ENCODE measurements at regions not wholly inside any gene's neighbourhood (a gene's known extent, or its start where the extent isn't known, plus 50 kb on each side); places are given as distances from the start of the nearest gene placed in this dataset.

- Mint-ChIP-seq H3K9me3 (peaks cover 15% of the 10 kb centered on the region), H3K4me1 (ENCODE audit: low read depth) (no peaks in the 10 kb centered on the region), H3K27ac (no peak overlapping the region), H3K4me3 (no peak overlapping the region), H3K36me3 (ENCODE audit: low read depth) (no peaks in the 10 kb centered on the region), H3K27me3 (no peaks in the 10 kb centered on the region)
- DNase-seq: no peak
Measured at GRCh38 chr16:65481956-65482355, 360.1 kb upstream of the CDH11 start.

- Mint-ChIP-seq H3K27ac (no peak overlapping the region), H3K9me3 (peaks cover 15% of the 10 kb centered on the region), H3K4me3 (no peak overlapping the region), H3K27me3 (no peaks in the 10 kb centered on the region), H3K4me1 (ENCODE audit: low read depth) (no peaks in the 10 kb centered on the region), H3K36me3 (ENCODE audit: low read depth) (no peaks in the 10 kb centered on the region)
- DNase-seq: no peak
Measured at GRCh38 chr16:65480281-65481091, 358.6 kb upstream of the CDH11 start.

- Mint-ChIP-seq H3K27me3 (no peaks in the 10 kb centered on the region), H3K36me3 (ENCODE audit: low read depth) (no peaks in the 10 kb centered on the region), H3K9me3 (peaks cover 17% of the 10 kb centered on the region), H3K4me3 (no peak overlapping the region), H3K4me1 (ENCODE audit: low read depth) (no peaks in the 10 kb centered on the region), H3K27ac (no peak overlapping the region)
- no peak for DNase-seq
Measured at GRCh38 chr16:65476448-65476955, 354.6 kb upstream of the CDH11 start.

GRCh38 chr16:65473699-65474098 is 351.8 kb upstream of the CDH11 start:
- no peaks in the 10 kb centered on the region for H3K4me1 Mint-ChIP-seq (ENCODE audit: low read depth)
- no peaks in the 10 kb centered on the region for H3K27me3 Mint-ChIP-seq
- H3K36me3 Mint-ChIP-seq (ENCODE audit: low read depth): no peaks in the 10 kb centered on the region
- no peak overlapping the region for H3K27ac Mint-ChIP-seq
- H3K9me3 Mint-ChIP-seq: peaks cover 14% of the 10 kb centered on the region
- H3K4me3 Mint-ChIP-seq: no peak overlapping the region
- DNase-seq: no peak

- Mint-ChIP-seq H3K27me3 (no peaks in the 10 kb centered on the region), H3K4me3 (no peak overlapping the region), H3K4me1 (ENCODE audit: low read depth) (no peaks in the 10 kb centered on the region), H3K27ac (no peak overlapping the region), H3K9me3 (peaks cover 10% of the 10 kb centered on the region), H3K36me3 (ENCODE audit: low read depth) (no peaks in the 10 kb centered on the region)
- DNase-seq: no peak
Measured at GRCh38 chr16:65469116-65469515, 347.3 kb upstream of the CDH11 start.

DNA sequence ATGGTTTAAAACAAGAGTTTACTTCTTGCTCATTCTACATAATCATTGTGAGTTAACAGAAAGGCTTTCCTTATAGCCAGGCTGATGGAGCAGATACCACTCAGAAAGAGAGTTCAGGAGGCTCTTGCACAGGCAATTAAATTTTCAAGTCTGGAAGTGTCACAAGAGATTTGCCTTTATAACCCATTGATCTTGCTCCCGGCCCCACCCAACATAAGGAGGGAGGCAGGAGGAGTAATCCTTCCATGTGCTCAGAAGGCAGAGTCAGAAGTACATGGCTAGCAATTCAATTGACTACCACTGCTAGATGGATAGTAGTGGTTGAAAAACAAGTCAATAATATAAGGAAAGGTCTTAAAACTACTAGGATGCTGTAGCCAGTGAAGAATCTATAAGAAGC is 346.3 kb upstream of the CDH11 start:
- Mint-ChIP-seq H3K27ac (no peak overlapping the region), H3K4me3 (no peak overlapping the region), H3K4me1 (ENCODE audit: low read depth) (no peaks in the 10 kb centered on the region), H3K36me3 (ENCODE audit: low read depth) (no peaks in the 10 kb centered on the region), H3K9me3 (peaks cover 4% of the 10 kb centered on the region), H3K27me3 (no peaks in the 10 kb centered on the region)
- no peak for DNase-seq

- Mint-ChIP-seq H3K4me1 (ENCODE audit: low read depth) (no peaks in the 10 kb centered on the region), H3K4me3 (no peak overlapping the region), H3K27ac (no peak overlapping the region), H3K36me3 (ENCODE audit: low read depth) (no peaks in the 10 kb centered on the region), H3K9me3 (peaks cover 15% of the 10 kb centered on the region), H3K27me3 (no peaks in the 10 kb centered on the region)
- DNase-seq: no peak
Measured at GRCh38 chr16:65463652-65464260, 341.9 kb upstream of the CDH11 start.

DNA sequence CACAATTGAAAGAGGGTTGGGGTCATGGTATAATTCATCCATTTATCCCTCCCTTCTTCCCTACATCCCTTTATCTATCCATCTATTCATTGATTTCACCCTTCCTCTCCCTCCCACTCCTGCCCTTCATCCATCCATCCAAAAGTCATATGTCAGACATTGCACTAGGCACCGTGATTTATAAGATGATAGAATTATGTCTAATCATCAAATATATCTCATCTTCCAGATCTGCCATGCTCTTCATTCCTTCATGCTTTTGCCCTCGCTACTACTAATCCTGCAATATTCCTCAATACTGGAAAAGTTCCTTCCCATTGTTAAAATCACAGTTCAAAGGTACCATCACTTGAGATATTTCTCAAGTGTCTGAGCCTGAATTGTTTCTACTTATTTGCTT is 335.2 kb upstream of the CDH11 start:
- DNase-seq: no peak
- no peaks in the 10 kb centered on the region for H3K36me3 Mint-ChIP-seq (ENCODE audit: low read depth)
- no peaks in the 10 kb centered on the region for H3K4me1 Mint-ChIP-seq (ENCODE audit: low read depth)
- H3K9me3 Mint-ChIP-seq: peaks cover 10% of the 10 kb centered on the region
- no peak overlapping the region for H3K27ac Mint-ChIP-seq
- H3K4me3 Mint-ChIP-seq: no peak overlapping the region
- H3K27me3 Mint-ChIP-seq: no peaks in the 10 kb centered on the region

DNA sequence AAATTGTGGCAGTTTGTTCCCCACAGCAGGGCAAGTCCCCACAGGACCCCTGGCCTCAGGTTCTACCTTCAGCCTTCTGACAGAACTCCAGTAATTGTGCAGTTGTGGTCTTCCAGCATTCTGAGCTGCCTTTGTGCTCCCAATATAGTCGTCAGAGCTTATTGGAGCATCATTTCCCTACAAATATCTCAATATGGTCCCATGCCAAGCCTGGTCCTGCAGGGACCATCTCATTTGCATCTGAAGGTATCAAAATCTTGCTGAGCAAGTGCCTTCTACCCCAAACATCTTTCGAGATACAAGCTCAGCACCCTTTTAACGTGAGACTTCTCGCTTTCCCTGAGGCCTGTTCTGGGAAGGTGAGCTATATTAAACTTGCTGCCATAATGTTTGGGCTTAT is 333.9 kb upstream of the CDH11 start:
- Mint-ChIP-seq H3K4me3 (no peak overlapping the region), H3K9me3 (peaks cover 9% of the 10 kb centered on the region), H3K27ac (no peak overlapping the region), H3K36me3 (ENCODE audit: low read depth) (no peaks in the 10 kb centered on the region), H3K4me1 (ENCODE audit: low read depth) (no peaks in the 10 kb centered on the region), H3K27me3 (no peaks in the 10 kb centered on the region)
- DNase-seq: no peak

GRCh38 chr16:65453646-65454045 is 331.8 kb upstream of the CDH11 start:
- H3K36me3 Mint-ChIP-seq (ENCODE audit: low read depth): no peaks in the 10 kb centered on the region
- H3K27ac Mint-ChIP-seq: no peak overlapping the region
- H3K27me3 Mint-ChIP-seq: no peaks in the 10 kb centered on the region
- no peak overlapping the region for H3K4me3 Mint-ChIP-seq
- no peak for DNase-seq
- no peaks in the 10 kb centered on the region for H3K4me1 Mint-ChIP-seq (ENCODE audit: low read depth)
- H3K9me3 Mint-ChIP-seq: peaks cover 16% of the 10 kb centered on the region

GRCh38 chr16:65449526-65449925 is 327.7 kb upstream of the CDH11 start:
- H3K4me3 Mint-ChIP-seq: no peak overlapping the region

DNA sequence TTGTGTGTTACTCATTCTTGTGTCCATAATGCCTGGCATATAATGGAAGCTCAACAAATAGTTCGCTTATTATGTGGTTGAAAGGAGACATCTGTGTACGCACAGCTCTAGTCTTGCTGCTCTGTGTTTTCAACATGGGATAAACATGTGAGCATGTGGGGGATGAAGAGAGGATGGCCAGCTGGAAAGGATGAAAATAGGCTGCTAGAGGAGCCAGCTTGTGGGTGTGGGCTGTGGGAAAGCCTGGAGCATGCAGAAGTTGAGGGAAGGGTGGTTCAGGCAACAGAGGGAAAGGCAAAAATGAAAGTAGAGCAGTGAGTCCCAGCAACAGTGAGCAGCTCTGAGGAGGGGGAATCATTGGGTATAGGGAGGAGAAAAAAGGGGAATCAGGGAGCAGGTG is 324.6 kb upstream of the CDH11 start:
- peaks cover 27% of the 10 kb centered on the region for H3K9me3 Mint-ChIP-seq
- no peak overlapping the region for H3K4me3 Mint-ChIP-seq
- H3K27ac Mint-ChIP-seq: no peak overlapping the region
- H3K36me3 Mint-ChIP-seq (ENCODE audit: low read depth): no peaks in the 10 kb centered on the region
- no peaks in the 10 kb centered on the region for H3K4me1 Mint-ChIP-seq (ENCODE audit: low read depth)
- DNase-seq: no peak
- H3K27me3 Mint-ChIP-seq: no peaks in the 10 kb centered on the region

More at GRCh38 chr16:65449526-65449925, 327.7 kb upstream of the CDH11 start:
- no peak for DNase-seq
- no peak overlapping the region for H3K27ac Mint-ChIP-seq
- H3K9me3 Mint-ChIP-seq: peaks cover 30% of the 10 kb centered on the region
- no peaks in the 10 kb centered on the region for H3K36me3 Mint-ChIP-seq (ENCODE audit: low read depth)
- no peaks in the 10 kb centered on the region for H3K27me3 Mint-ChIP-seq
- H3K4me1 Mint-ChIP-seq (ENCODE audit: low read depth): no peaks in the 10 kb centered on the region

DNA sequence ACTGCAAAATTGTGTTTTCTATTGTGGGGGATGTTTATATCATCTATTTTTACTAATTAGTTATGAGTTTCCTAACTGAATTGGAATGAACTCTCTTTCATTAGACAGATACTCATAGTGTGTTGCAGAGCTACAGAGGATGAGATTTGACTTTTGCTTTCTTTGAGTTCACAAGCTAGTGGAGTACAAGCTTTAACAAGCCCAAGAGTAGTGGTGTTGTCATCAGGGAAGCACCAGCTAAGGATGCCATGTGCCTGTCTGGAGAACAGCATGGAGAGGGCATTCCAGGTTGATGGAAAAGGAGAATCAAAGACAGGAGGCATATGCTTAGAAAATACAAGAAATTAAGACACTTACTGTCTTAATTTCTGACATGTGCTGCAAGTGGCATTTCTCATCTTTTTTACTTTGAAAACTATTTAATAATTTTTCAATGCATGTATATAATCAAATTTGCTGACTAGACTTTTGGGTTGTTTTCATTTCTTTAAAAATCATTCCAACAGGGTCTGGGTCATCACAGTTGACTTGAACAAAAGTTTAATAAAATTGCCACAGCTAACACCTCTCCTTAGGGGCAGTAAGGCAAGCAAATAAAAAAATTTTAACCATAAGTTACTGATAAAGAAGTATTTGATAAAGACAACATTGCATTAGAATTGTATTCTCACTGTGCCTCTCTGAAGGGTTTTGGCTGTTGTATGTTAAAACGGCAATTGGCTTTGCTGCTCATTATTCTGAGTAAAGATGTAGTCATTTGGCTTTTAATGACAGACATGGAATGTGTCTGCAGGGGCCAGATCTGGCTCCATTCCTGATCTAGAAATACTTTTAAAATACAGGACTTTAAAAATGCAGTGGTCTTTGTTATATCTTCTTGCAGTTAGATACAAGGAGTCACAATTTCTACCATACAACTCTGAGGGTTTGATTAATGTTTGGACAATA is 323.7 kb upstream of the CDH11 start:
- DNase-seq: no peak
- Mint-ChIP-seq H3K4me3 (no peak overlapping the region), H3K9me3 (peaks cover 28% of the 10 kb centered on the region), H3K4me1 (ENCODE audit: low read depth) (no peaks in the 10 kb centered on the region), H3K27me3 (no peaks in the 10 kb centered on the region), H3K36me3 (ENCODE audit: low read depth) (no peaks in the 10 kb centered on the region), H3K27ac (no peak overlapping the region)

DNA sequence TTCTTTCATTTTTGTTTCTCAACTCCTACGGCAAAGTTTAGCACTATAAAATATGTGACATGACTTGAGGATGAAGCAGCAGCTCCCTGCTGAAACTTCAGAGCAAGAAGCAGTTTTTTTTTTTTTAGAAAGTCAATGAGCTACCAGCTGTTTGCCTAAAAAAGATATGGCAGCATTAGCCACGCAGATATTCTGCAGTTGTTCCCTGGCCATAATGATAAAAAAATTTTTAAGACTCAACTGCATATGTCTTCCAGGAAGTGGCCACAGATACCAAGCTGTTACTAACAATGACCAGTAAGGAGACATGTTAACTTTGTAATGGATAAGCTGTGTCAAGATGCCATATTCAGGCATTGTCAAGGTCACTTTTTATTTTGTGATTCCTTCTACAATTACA is 319.6 kb upstream of the CDH11 start:
- peaks cover 8% of the 10 kb centered on the region for H3K9me3 Mint-ChIP-seq
- no peak overlapping the region for H3K4me3 Mint-ChIP-seq
- no peaks in the 10 kb centered on the region for H3K36me3 Mint-ChIP-seq (ENCODE audit: low read depth)
- no peak for DNase-seq
- no peaks in the 10 kb centered on the region for H3K27me3 Mint-ChIP-seq
- no peaks in the 10 kb centered on the region for H3K4me1 Mint-ChIP-seq (ENCODE audit: low read depth)
- H3K27ac Mint-ChIP-seq: no peak overlapping the region
